ES-I3 (cell line): ENCODE measurements at regions not wholly inside any gene's neighbourhood (a gene's known extent, or its start where the extent isn't known, plus 50 kb on each side); places are given as distances from the start of the nearest gene placed in this dataset.

ENCODE experiments used
- H3K36me3 ChIP-seq: 2 replicates; pipeline ENCODE4 v1.6.1; 2013; ENCODE audit warnings: mild to moderate bottlenecking, low read length, control low read depth, moderate library complexity; ENCODE audit not compliant: insufficient read depth
- H3K4me1 ChIP-seq: 2 replicates; pipeline ENCODE4 v1.6.1; 2013; ENCODE audit warnings: mild to moderate bottlenecking, control low read depth, low read length; ENCODE audit not compliant: insufficient read depth
- H3K9ac ChIP-seq: 2 replicates; pipeline ENCODE4 v1.6.1; 2013; ENCODE audit warnings: low read depth, mild to moderate bottlenecking, low read length, moderate library complexity
- H3K9me3 ChIP-seq: 2 replicates; pipeline ENCODE4 v1.6.1; 2013; ENCODE audit warnings: mild to moderate bottlenecking, low read length, moderate library complexity; ENCODE audit not compliant: control insufficient read depth, insufficient read depth

- no peak overlapping the region for H3K9ac ChIP-seq
- no peaks in the 10 kb centered on the region for H3K4me1 ChIP-seq
- H3K36me3 ChIP-seq: no peaks in the 10 kb centered on the region
- no peaks in the 10 kb centered on the region for H3K9me3 ChIP-seq
Observed at GRCh38 chr1:101698681-101699080, 298.0 kb downstream of the OLFM3 start.

GRCh38 chr1:101704895-101705294 is 291.8 kb downstream of the OLFM3 start:
- Histone ChIP-seq H3K36me3 (no peaks in the 10 kb centered on the region), H3K9me3 (no peaks in the 10 kb centered on the region), H3K4me1 (no peaks in the 10 kb centered on the region; the same call in 1 of the 2 replicates), H3K9ac (no peak overlapping the region)

DNA sequence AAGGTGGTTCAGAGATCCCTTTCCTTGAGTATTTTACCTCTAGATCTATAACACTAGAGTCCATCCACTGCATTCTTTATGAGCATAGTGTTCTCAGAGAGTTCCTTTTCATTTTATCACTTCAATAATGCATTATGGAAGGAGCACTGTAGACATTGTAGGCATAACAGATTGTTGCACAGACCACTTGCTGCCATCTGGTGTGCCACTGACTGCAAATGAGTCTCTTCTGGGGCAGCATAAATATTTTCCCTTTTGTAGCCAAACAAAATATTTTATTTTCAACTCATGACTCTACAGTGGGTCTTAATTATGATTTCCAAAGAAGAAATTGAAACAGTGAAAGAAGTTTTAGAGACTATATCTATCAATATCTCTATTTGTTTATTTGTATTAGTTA is 290.4 kb downstream of the OLFM3 start:
- Histone ChIP-seq H3K36me3 (no peaks in the 10 kb centered on the region), H3K4me1 (no peaks in the 10 kb centered on the region; the same call in 1 of the 2 replicates), H3K9me3 (no peaks in the 10 kb centered on the region), H3K9ac (no peak overlapping the region)

GRCh38 chr1:101709721-101710120 is 287.0 kb downstream of the OLFM3 start:
- Histone ChIP-seq H3K9ac (no peak overlapping the region), H3K36me3 (no peaks in the 10 kb centered on the region), H3K9me3 (no peaks in the 10 kb centered on the region), H3K4me1 (peaks cover 2% of the 10 kb centered on the region; the same call in 1 of the 2 replicates)

- Histone ChIP-seq H3K9ac (no peak overlapping the region), H3K9me3 (no peaks in the 10 kb centered on the region), H3K36me3 (no peaks in the 10 kb centered on the region), H3K4me1 (peaks cover 4% of the 10 kb centered on the region; the same call in 1 of the 2 replicates)
Observed at GRCh38 chr1:101713760-101714159, 283.0 kb downstream of the OLFM3 start.

GRCh38 chr1:101723415-101723814 is 273.3 kb downstream of the OLFM3 start:
- Histone ChIP-seq H3K9ac (no peak overlapping the region), H3K36me3 (no peaks in the 10 kb centered on the region), H3K9me3 (no peaks in the 10 kb centered on the region), H3K4me1 (no peaks in the 10 kb centered on the region)

DNA sequence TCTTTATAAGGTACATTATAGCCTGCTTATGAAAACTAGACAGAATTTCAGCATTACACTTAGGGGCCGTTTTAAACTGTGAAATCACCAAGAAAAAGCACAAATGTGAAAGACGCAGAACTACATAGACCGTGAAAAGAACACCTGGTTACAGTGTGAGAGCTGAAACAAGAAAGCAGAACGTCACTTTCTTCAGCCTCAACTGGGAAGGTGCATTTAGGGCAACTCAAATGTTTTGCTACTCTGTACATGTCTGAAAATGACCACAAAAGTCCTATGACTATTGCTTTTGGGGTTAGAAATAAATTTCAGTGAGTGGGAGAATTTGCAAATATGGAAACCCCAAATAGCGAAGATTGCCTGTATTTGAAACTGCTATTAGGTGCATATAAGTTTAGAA is 268.7 kb downstream of the OLFM3 start:
- Histone ChIP-seq H3K36me3 (no peaks in the 10 kb centered on the region), H3K9me3 (no peaks in the 10 kb centered on the region), H3K9ac (no peak overlapping the region), H3K4me1 (no peaks in the 10 kb centered on the region)

GRCh38 chr1:101730559-101730958 is 266.2 kb downstream of the OLFM3 start:
- H3K9ac ChIP-seq: no peak overlapping the region
- H3K36me3 ChIP-seq: no peaks in the 10 kb centered on the region
- H3K9me3 ChIP-seq: no peaks in the 10 kb centered on the region
- no peaks in the 10 kb centered on the region for H3K4me1 ChIP-seq

DNA sequence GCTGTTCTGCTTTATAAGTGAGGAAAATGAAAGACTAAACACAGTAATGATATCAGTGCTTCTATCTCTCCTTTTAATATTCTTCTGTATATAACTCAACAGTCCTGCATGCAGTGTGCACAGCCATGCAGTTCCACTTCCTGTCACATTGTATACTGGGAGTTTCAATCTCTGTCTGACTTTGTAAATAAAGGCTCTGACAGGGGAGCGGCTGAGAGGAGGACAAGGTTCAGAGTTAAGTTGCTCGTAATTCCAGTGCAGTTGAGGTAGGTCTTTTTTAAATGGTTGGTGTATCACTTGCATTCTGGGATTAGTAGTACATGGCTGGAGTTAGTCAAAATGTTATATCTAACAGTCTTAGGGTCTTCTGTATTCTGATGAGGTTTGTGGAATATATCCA is 264.5 kb downstream of the OLFM3 start:
- Histone ChIP-seq H3K36me3 (no peaks in the 10 kb centered on the region), H3K4me1 (no peaks in the 10 kb centered on the region), H3K9ac (no peak overlapping the region), H3K9me3 (no peaks in the 10 kb centered on the region)

GRCh38 chr1:101733340-101733739 is 263.4 kb downstream of the OLFM3 start:
- H3K4me1 ChIP-seq: no peaks in the 10 kb centered on the region
- no peak overlapping the region for H3K9ac ChIP-seq

GRCh38 chr1:101738475-101738874 is 258.3 kb downstream of the OLFM3 start:
- Histone ChIP-seq H3K36me3 (no peaks in the 10 kb centered on the region), H3K9me3 (no peaks in the 10 kb centered on the region), H3K9ac (no peak overlapping the region), H3K4me1 (peaks cover 22% of the 10 kb centered on the region)

More at GRCh38 chr1:101733340-101733739, 263.4 kb downstream of the OLFM3 start:
- H3K36me3 ChIP-seq: no peaks in the 10 kb centered on the region
- H3K9me3 ChIP-seq: no peaks in the 10 kb centered on the region

GRCh38 chr1:101739146-101739545 is 257.6 kb downstream of the OLFM3 start:
- no peak overlapping the region for H3K9ac ChIP-seq
- peaks cover 22% of the 10 kb centered on the region for H3K4me1 ChIP-seq
- no peaks in the 10 kb centered on the region for H3K36me3 ChIP-seq
- no peaks in the 10 kb centered on the region for H3K9me3 ChIP-seq

DNA sequence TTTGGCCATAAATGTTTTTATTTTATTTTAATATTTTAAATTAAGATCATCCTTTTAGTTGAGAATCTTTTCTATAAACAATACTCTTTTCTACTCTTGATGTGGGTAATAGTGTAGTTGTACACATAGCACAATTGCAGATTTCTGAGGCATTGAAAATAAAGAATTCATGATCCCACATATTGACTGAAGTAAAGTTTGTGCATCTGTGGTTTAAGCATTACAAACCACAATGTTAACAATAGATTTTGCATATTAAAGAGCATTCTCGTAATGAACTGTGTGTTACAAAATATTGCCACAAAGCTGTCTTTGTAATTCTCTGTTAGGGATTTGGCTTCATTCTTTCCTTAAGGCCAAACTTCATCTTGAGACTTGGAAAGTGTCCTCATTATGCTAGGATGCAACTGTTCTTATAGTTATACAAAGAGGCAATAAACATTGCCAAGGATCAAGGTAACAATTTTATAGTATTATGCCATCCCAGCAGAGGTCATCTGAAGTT is 256.8 kb downstream of the OLFM3 start:
- H3K36me3 ChIP-seq: no peaks in the 10 kb centered on the region

GRCh38 chr1:101741910-101742309 is 254.8 kb downstream of the OLFM3 start:
- H3K9me3 ChIP-seq: no peaks in the 10 kb centered on the region
- H3K4me1 ChIP-seq: peaks cover 22% of the 10 kb centered on the region
- no peak overlapping the region for H3K9ac ChIP-seq
- no peaks in the 10 kb centered on the region for H3K36me3 ChIP-seq

More for the DNA sequence above, 256.8 kb downstream of the OLFM3 start:
- H3K9ac ChIP-seq: no peak overlapping the region
- H3K9me3 ChIP-seq: no peaks in the 10 kb centered on the region
- H3K4me1 ChIP-seq: peaks cover 22% of the 10 kb centered on the region

DNA sequence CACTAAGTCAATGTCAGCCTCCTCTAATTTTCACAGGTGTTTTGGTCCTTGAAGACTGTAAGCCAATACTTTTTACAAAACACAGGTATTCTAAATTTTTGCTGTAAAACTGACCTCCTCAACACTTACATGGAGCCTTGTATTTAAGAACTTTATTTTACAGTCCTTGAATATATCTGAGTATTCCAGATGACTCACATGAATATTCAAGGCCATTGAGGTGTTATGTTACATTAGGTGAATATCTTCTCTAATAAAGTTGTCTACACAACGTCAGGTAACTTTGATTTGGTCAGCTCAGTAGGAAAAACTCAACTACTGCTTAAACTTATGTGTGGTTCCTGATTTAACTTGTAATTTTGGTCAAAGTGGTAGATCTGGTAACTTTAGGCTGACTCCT is 254.2 kb downstream of the OLFM3 start:
- H3K9ac ChIP-seq: no peak overlapping the region
- H3K4me1 ChIP-seq: peaks cover 22% of the 10 kb centered on the region
- H3K9me3 ChIP-seq: no peaks in the 10 kb centered on the region
- H3K36me3 ChIP-seq: no peaks in the 10 kb centered on the region
